ENCODE measurements at regions not wholly inside any gene's neighbourhood (a gene's known extent, or its start where the extent isn't known, plus 50 kb on each side); places are given as distances from the start of the nearest gene placed in this dataset.

GRCh38 chr12:84361651-84362551, 550.7 kb downstream of the SLC6A15 start:
- no peak for TF ChIP-seq POLR2A (IDR thresholded peaks at IDR 0.05)
- no peak for TF ChIP-seq CTCF (IDR thresholded peaks at IDR 0.05)

All from adrenal gland (tissue), 5 donors.